ENCODE measurements at regions not wholly inside any gene's neighbourhood (a gene's known extent, or its start where the extent isn't known, plus 50 kb on each side); places are given as distances from the start of the nearest gene placed in this dataset.
"Not testable (repeated sequence)": the region's sequence is repeated elsewhere in the genome, so short reads cannot be mapped to it uniquely, and the experiment has no call there.

DNA sequence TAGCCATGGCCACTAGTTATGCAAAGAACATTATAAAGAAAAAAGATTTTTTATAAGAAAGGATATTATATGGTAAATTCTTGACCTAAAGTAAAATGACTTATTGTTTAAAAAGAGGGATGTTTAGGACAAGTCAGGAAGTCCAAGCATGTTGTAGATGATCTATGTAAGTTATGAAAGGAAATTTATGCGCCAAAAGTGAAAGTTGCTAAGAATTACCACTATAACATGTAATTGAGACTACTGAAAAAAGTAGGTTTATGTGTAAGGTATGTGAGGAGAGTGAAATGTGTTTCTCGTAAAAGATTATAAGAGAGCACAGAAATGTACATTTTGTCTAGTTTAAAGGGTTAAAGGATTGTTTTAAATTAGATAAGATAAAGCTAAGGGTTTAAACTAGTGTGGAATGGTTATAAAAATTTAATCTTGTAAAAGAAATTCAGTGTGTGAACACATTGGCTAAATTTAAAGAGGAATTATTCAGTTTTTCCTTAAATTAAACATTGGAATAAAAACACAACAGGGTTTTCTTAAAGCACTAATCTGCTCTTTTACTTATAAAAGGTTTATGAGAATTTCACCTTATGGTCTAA, 1100.4 kb upstream of the EDIL3 start:
- Mint-ChIP-seq H3K4me1 (no peaks in the 10 kb centered on the region), H3K9me3 (peaks cover 14% of the 10 kb centered on the region), H3K4me3 (no peak overlapping the region), H3K36me3 (ENCODE audit: low read depth) (no peaks in the 10 kb centered on the region), H3K27ac (no peak overlapping the region), H3K27me3 (no peaks in the 10 kb centered on the region)
- no peak for DNase-seq
- no peak for ATAC-seq

DNA sequence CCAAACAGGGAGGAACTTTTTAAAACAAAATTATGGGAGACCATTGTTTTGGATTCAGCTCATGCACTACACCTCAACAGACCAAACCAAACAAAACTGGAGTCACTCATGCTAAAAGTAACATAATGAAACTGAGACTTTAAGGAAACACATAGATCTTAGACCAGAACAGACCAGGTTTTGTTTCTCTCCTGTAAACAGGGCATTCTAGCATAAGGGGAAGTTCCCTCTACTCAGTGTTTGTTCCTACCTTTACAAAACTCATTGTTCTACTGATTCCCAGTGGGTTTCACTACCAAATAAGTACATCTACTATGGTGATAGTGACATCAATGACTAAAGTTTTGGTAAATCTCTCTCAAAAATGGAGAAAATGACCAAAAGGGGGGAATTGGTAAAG, 1103.6 kb upstream of the EDIL3 start:
- Mint-ChIP-seq H3K27ac (no peak overlapping the region), H3K36me3 (ENCODE audit: low read depth) (no peaks in the 10 kb centered on the region), H3K9me3 (peaks cover 23% of the 10 kb centered on the region), H3K27me3 (no peaks in the 10 kb centered on the region), H3K4me1 (no peaks in the 10 kb centered on the region), H3K4me3 (no peak overlapping the region)
- DNase-seq (no peak), ATAC-seq (no peak)

DNA sequence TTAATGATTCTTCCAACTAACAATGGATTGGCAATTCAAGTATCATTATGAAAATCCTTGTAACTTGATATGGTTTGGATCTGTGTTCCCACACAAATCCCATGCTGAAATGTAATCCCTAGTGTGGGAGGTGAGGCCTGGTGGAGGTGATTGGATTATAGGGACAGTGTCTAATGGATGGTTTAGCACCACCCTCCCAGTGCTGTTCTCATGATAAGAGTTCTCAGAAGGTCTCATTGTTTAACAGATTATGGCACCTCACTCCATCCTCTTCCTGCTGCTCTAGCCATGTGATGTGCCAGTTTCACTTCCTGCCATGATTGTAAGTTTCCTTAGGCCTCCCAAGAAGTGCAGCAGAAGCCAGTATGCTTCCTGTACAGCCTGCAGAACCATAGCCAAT, 1116.2 kb upstream of the EDIL3 start:
- Mint-ChIP-seq H3K9me3 (no peaks in the 10 kb centered on the region), H3K27me3 (no peaks in the 10 kb centered on the region), H3K4me1 (no peaks in the 10 kb centered on the region), H3K4me3 (no peak overlapping the region), H3K27ac (no peak overlapping the region), H3K36me3 (ENCODE audit: low read depth) (no peaks in the 10 kb centered on the region)
- DNase-seq = no peak
- ATAC-seq = no peak

DNA sequence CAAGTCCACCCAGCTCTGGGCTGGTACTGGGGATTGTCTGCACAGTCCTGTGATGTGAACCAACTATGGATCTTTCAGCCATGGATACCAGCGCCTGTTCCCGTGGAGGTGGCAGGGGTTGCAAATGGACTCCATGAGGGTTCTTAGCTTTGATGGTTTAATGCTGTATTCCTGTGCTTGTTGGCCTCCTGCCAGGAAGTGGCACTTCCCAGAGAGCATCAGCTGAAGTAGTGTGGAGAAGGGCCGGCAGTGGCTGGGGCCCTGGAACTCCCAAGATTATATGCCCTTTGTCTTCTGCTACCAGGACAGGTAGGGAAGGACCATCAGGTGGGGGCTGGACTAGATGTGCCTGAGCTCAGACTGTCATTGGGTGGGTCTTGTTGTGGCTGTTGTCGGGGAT, 1104.8 kb upstream of the COX7C start:
- H3K4me1 Mint-ChIP-seq = no peaks in the 10 kb centered on the region
- H3K4me3 Mint-ChIP-seq = no peak overlapping the region
- no peaks in the 10 kb centered on the region for H3K27me3 Mint-ChIP-seq
- H3K36me3 Mint-ChIP-seq (ENCODE audit: low read depth) = no peaks in the 10 kb centered on the region
- DNase-seq (no peak), ATAC-seq (no peak)
- H3K27ac Mint-ChIP-seq = no peak overlapping the region
- H3K9me3 Mint-ChIP-seq = peaks cover 19% of the 10 kb centered on the region

DNA sequence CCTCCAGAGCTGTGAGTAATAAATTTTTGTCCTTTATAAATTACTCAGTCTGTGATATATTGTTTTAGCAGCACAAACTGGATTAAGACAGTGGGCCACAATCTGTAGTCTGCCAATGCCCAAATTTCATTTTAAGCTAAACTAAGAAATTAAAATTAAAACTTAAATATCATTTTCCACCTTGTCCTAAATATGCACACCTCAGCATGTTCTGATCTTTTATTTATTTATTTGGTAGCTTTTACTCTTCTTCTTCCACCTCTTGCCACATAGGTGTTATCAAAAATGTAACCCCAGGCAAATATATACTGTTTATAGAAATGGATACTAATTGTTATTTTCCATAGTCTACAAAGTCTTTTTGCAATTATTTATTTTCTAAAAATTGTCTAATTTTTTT, 1102.2 kb upstream of the COX7C start:
- Mint-ChIP-seq H3K27me3 (no peaks in the 10 kb centered on the region), H3K9me3 (peaks cover 12% of the 10 kb centered on the region), H3K4me3 (no peak overlapping the region), H3K4me1 (no peaks in the 10 kb centered on the region), H3K27ac (no peak overlapping the region), H3K36me3 (ENCODE audit: low read depth) (no peaks in the 10 kb centered on the region)
- no peak for DNase-seq
- ATAC-seq = no peak

DNA sequence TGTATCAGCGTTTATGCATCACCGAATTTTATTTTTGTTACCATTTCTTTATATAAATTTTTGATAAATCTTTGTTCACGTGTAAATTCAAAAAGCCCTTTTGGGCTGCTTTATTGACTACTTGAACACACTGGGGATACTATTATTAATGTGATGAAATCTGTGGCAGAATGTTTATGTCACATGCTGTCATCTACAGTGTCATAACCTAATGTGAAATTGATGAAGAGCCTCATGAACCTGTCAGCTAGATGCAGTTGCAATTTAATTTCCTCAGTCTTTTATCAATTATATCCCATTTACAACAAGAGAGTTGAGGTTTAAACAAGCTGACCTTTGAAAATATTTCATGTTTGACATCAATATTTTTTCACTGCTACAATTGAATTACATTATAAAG, 1100.4 kb upstream of the COX7C start:
- H3K9me3 Mint-ChIP-seq = peaks cover 2% of the 10 kb centered on the region
- H3K27ac Mint-ChIP-seq = no peak overlapping the region
- no peak for DNase-seq
- H3K4me1 Mint-ChIP-seq = no peaks in the 10 kb centered on the region
- no peaks in the 10 kb centered on the region for H3K27me3 Mint-ChIP-seq
- no peak overlapping the region for H3K4me3 Mint-ChIP-seq
- no peaks in the 10 kb centered on the region for H3K36me3 Mint-ChIP-seq (ENCODE audit: low read depth)
- no peak for ATAC-seq

DNA sequence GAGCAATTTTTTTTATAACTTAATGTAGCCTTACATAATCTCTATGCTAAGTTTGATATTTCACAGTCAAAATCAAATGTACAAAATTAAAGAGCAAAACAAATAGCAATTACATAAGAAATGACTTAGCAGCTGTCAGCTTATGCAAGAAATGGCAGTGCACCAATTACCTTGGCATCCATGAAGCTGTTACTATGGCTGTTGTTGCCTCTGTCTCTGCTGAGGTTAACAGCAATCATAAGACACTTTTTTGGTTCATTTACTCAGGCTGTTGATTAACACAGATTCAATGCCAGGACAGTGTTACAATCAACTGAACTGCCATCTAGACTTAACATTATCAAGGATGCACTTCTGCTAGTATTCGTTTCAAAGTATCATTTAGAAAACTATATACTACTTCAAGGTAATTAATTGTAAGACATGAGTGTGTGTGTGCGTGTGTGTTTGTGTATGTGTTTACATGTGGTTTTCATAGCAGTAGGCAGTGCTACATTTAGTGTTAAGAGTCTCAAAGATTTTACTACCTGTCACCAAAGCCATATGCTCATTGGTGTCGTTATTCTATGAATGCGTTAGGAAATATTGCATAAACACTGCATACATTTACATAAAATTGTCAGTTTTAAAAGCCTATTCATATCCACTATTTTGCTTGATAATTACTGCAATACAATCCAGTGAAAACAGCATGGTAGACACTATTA, 1084.2 kb upstream of the COX7C start:
- no peaks in the 10 kb centered on the region for H3K9me3 Mint-ChIP-seq
- ATAC-seq = no peak
- H3K4me3 Mint-ChIP-seq = no peak overlapping the region
- H3K36me3 Mint-ChIP-seq (ENCODE audit: low read depth) = no peaks in the 10 kb centered on the region
- no peak overlapping the region for H3K27ac Mint-ChIP-seq
- no peak for DNase-seq
- H3K4me1 Mint-ChIP-seq = no peaks in the 10 kb centered on the region
- no peaks in the 10 kb centered on the region for H3K27me3 Mint-ChIP-seq

DNA sequence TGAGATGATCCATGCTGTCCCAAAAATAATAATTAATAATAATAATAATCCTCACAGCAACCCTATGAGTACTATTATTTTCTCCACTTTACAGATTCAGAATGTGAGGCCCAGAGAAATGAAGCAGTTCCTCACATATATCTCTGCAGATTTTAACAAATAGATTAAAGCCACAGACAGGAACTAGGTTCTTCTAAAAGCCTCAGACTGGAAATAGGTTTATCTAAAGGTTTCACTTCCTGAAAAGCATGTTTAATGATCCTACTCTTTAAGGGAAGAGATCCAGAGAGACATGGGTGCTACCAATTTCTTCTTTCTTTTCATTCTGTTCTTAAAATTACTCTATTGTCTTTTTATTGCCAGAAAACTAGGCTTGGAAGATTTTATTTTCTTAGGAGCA, 1079.4 kb upstream of the COX7C start:
- no peaks in the 10 kb centered on the region for H3K27me3 Mint-ChIP-seq
- H3K27ac Mint-ChIP-seq = no peak overlapping the region
- H3K9me3 Mint-ChIP-seq = no peaks in the 10 kb centered on the region
- no peaks in the 10 kb centered on the region for H3K4me1 Mint-ChIP-seq
- H3K36me3 Mint-ChIP-seq (ENCODE audit: low read depth) = no peaks in the 10 kb centered on the region
- DNase-seq (no peak), ATAC-seq (no peak)
- no peak overlapping the region for H3K4me3 Mint-ChIP-seq

DNA sequence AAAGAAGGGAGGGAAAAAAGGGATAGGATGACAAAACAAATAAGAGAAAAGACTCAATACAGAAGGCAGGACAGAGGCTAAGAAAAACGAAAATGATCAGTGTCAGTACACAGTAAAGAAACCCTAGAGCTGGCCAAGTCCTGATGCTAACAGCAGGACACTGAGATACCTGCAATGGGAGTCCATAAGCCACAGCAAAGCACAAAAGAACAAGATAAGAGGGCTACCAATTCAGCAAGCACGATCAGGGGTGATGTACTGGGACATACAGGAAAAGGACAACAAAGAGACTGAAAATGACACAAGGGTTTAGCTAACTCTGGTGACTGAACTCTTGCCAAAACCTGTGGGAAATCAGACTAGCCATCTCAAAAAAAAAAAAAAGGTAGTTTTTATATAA, 1072.6 kb upstream of the COX7C start:
- no peaks in the 10 kb centered on the region for H3K36me3 Mint-ChIP-seq (ENCODE audit: low read depth)
- ATAC-seq (no peak), DNase-seq (no peak)
- peaks cover 8% of the 10 kb centered on the region for H3K9me3 Mint-ChIP-seq
- no peaks in the 10 kb centered on the region for H3K4me1 Mint-ChIP-seq
- H3K27me3 Mint-ChIP-seq = no peaks in the 10 kb centered on the region
- no peak overlapping the region for H3K4me3 Mint-ChIP-seq
- H3K27ac Mint-ChIP-seq = no peak overlapping the region

DNA sequence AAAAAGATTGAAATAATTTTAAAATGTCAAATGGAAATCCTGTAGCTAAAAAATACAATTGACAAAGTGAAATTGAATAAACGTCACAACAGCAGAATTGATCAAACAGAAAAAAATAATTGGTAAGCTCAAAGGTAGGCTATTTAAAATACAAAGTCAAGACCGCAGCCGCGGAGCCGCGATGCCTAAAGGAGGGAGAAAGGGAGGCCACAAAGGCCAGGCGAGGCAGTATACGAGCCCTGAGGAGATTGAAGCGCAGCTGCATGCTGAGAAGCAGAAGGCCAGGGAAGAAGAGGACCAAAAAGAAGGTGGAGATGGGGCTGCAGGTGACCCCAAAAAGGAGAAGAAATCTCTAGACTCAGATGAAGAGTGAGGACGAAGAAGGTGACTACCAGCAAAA, 1068.5 kb upstream of the COX7C start:
- DNase-seq (no peak), ATAC-seq (no peak)
- no peaks in the 10 kb centered on the region for H3K27me3 Mint-ChIP-seq
- H3K36me3 Mint-ChIP-seq (ENCODE audit: low read depth) = no peaks in the 10 kb centered on the region
- no peaks in the 10 kb centered on the region for H3K4me1 Mint-ChIP-seq
- no peak overlapping the region for H3K27ac Mint-ChIP-seq
- no peak overlapping the region for H3K4me3 Mint-ChIP-seq
- peaks cover 19% of the 10 kb centered on the region for H3K9me3 Mint-ChIP-seq

DNA sequence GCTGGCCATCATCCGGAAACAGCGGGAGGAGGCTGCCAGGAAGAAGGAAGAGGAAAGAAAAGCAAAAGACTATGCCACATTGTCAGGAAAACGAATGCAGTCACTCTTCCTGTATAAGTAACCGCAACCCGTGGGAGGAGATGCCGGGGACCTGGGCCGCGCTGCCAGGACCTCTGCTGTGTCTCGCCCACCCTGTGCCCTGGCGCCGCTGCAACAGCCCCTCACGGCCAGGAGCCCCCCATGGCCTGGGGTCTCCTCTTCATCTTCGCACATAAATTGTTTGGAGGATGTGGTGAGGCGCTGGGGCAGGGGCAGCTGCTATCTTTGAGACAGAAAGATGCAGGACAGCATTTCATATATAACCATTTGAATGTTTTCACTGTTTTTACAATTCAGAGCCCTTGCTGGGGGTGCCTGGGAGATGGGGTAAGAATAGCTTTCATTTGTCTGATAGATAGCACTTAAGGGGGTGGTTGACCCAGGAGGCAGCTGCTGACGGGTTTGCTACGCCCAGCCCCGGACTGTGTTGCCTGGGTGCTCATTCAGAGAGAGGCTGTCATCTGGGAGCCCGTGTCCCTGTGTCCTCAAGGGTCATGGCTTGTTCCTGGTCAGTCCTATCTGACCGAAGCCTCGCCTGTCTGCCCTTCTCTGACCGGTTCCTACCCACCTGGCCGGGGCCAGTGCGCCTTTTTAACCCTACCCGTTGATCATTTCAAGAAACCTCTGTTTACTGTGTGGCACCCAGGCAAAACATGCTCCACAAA, 1067.7 kb upstream of the COX7C start:
- no peaks in the 10 kb centered on the region for H3K4me1 Mint-ChIP-seq
- peaks cover 23% of the 10 kb centered on the region for H3K9me3 Mint-ChIP-seq
- no peaks in the 10 kb centered on the region for H3K36me3 Mint-ChIP-seq (ENCODE audit: low read depth)
- no peaks in the 10 kb centered on the region for H3K27me3 Mint-ChIP-seq
- H3K27ac Mint-ChIP-seq = no peak overlapping the region
- DNase-seq = no peak
- H3K4me3 Mint-ChIP-seq = no peak overlapping the region
- ATAC-seq = no peak

DNA sequence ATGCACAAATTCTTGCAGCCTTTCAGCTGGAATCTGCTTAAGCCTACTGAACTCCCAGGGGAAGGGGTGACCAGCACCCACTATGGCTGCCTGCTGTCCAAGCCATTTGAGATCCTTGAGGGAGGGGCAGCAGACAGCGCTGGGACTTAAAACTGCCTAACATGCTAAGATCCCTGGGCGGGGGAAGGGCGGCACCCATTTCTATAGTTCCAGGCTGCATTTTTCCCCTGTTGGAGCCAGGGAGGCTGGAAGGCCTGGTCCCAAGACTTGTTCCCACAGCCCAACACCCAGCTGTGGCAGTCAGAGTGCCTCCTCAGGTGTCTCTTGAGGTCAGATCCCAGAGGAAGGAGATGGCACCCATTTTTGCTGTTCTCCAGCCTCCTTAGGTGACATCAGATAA, 1061.3 kb upstream of the COX7C start:
- no peak for ATAC-seq
- no peak for DNase-seq
- Mint-ChIP-seq H3K9me3 (peaks cover 27% of the 10 kb centered on the region), H3K4me1 (no peaks in the 10 kb centered on the region), H3K27me3 (no peaks in the 10 kb centered on the region), H3K36me3 (ENCODE audit: low read depth) (peaks cover 3% of the 10 kb centered on the region), H3K27ac (no peak overlapping the region), H3K4me3 (no peak overlapping the region)

DNA sequence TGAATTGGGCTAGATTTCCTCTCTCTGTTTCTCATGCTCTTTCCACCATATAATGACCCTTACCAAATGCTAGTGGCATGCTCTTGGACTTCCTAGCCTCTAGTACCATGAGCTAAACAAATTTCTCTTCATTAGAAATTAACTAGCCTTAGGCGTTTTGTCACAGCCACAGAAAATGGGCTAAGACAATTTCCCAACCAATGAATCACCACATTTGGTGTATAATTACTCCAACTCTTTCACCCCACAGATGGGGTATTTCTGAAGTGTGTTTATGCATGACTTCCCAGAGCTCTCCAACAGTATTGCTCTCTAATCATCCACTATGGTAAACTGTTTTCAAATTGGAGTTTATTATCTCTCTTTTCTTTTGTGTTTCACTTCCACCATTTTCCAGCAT, 1041.1 kb upstream of the COX7C start:
- H3K27ac Mint-ChIP-seq = no peak overlapping the region
- H3K9me3 Mint-ChIP-seq = peaks cover 3% of the 10 kb centered on the region
- no peak for DNase-seq
- no peak for ATAC-seq
- no peaks in the 10 kb centered on the region for H3K36me3 Mint-ChIP-seq (ENCODE audit: low read depth)
- no peaks in the 10 kb centered on the region for H3K27me3 Mint-ChIP-seq
- no peaks in the 10 kb centered on the region for H3K4me1 Mint-ChIP-seq
- H3K4me3 Mint-ChIP-seq = no peak overlapping the region

DNA sequence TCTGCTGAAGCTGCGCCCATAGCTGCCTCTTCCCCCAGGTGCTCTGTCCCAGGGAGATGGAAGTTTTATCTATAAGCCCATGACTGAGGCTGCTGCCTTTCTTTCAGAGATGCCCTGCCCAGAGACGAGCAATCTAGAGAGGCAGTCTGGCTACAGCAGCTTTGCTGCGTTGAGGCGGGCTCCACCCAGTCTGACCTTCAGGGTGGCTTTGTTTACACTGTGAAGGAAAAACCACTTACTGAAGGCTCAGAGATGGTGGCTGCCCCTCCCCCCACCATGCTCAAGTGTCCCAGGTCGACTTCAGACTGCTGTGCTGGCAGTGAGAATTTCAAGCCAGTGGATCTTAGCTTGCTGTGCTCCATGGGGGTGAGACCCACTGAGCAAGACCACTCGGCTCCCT, 1029.9 kb upstream of the COX7C start:
- not testable (repeated sequence) for H3K4me3 Mint-ChIP-seq, H3K27ac Mint-ChIP-seq

DNA sequence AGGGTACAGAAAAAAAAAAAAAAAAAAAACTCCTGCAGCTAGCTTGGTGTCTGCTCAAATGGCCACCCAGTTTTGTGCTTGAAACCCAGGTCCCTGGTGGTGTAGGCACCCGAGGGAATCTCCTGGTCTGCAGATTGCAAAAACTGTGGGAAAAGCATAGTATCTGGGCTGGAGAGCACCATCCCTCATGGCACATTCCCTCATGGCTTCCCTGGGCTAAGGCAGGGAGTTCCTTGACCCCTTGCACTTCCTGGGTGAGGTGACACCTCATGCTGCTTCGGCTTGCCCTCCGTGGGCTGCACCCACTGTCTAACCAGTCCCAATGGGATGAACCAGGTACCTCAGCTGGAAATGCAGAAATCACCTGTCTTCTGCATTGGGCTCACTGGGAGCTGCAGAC, 1029.5 kb upstream of the COX7C start:
- not testable (repeated sequence) for H3K27me3 Mint-ChIP-seq; DNase-seq; H3K4me1 Mint-ChIP-seq; H3K27ac Mint-ChIP-seq; H3K36me3 Mint-ChIP-seq (ENCODE audit: low read depth); ATAC-seq; H3K4me3 Mint-ChIP-seq
- peaks cover 24% of the 10 kb centered on the region for H3K9me3 Mint-ChIP-seq

More for the DNA sequence above, 1029.9 kb upstream of the COX7C start:
- not testable (repeated sequence) for ATAC-seq; DNase-seq; H3K36me3 Mint-ChIP-seq (ENCODE audit: low read depth); H3K4me1 Mint-ChIP-seq; H3K27me3 Mint-ChIP-seq
- H3K9me3 Mint-ChIP-seq = peaks cover 24% of the 10 kb centered on the region
